ENCODE measurements at regions not wholly inside any gene's neighbourhood (a gene's known extent, or its start where the extent isn't known, plus 50 kb on each side); places are given as distances from the start of the nearest gene placed in this dataset.
"Not testable (repeated sequence)": the region's sequence is repeated elsewhere in the genome, so short reads cannot be mapped to it uniquely, and the experiment has no call there.

GRCh38 chr18:30446605-30447004 lies 595.9 kb downstream of the DSC3 start:
- no peak for DNase-seq (ENCODE audit: low spot score)

GRCh38 chr18:30444544-30444943 lies 598.0 kb downstream of the DSC3 start:
- no peak for DNase-seq (ENCODE audit: low spot score)

GRCh38 chr18:30440351-30440750 lies 602.2 kb downstream of the DSC3 start:
- no peak for DNase-seq (ENCODE audit: low spot score)

- no peak for DNase-seq (ENCODE audit: low spot score)
Measured at GRCh38 chr18:30439174-30439573, 603.4 kb downstream of the DSC3 start.

GRCh38 chr18:30432349-30432748 lies 610.2 kb downstream of the DSC3 start:
- no peak for DNase-seq (ENCODE audit: low spot score)

- DNase-seq (ENCODE audit: low spot score): not testable (repeated sequence)
Measured at GRCh38 chr18:30419399-30419798, 623.1 kb downstream of the DSC3 start.

- no peak for DNase-seq (ENCODE audit: low spot score)
Measured at GRCh38 chr18:30415903-30416302, 626.6 kb downstream of the DSC3 start.

- no peak for DNase-seq (ENCODE audit: low spot score)
Measured at GRCh38 chr18:30409120-30409519, 633.4 kb downstream of the DSC3 start.

GRCh38 chr18:30406728-30407127 lies 635.8 kb downstream of the DSC3 start:
- no peak for DNase-seq (ENCODE audit: low spot score)

GRCh38 chr18:30405038-30405437 lies 637.5 kb downstream of the DSC3 start:
- no peak for DNase-seq (ENCODE audit: low spot score)

GRCh38 chr18:30404422-30404821 lies 638.1 kb downstream of the DSC3 start:
- no peak for DNase-seq (ENCODE audit: low spot score)

- DNase-seq (ENCODE audit: low spot score): no peak
Measured at GRCh38 chr18:30403278-30403677, 639.3 kb downstream of the DSC3 start.

- no peak for DNase-seq (ENCODE audit: low spot score)
Measured at GRCh38 chr18:30387401-30387800, 655.1 kb downstream of the DSC3 start.

GRCh38 chr18:30386624-30387023 lies 655.9 kb downstream of the DSC3 start:
- no peak for DNase-seq (ENCODE audit: low spot score)

- no peak for DNase-seq (ENCODE audit: low spot score)
Measured at GRCh38 chr18:30385684-30386083, 656.9 kb downstream of the DSC3 start.

GRCh38 chr18:30381826-30382225 lies 660.7 kb downstream of the DSC3 start:
- no peak for DNase-seq (ENCODE audit: low spot score)

- DNase-seq (ENCODE audit: low spot score): no peak
Measured at GRCh38 chr18:30378097-30378496, 664.4 kb downstream of the DSC3 start.

GRCh38 chr18:30376515-30376914 lies 666.0 kb downstream of the DSC3 start:
- DNase-seq (ENCODE audit: low spot score): no peak

- DNase-seq (ENCODE audit: low spot score): no peak
Measured at GRCh38 chr18:30361864-30362540, 680.5 kb downstream of the DSC3 start.

- no peak for DNase-seq (ENCODE audit: low spot score)
Measured at GRCh38 chr18:30359521-30359920, 683.0 kb downstream of the DSC3 start.

- DNase-seq (ENCODE audit: low spot score): no peak
Measured at GRCh38 chr18:30358555-30358954, 684.0 kb downstream of the DSC3 start.

GRCh38 chr18:30352551-30353168 lies 689.9 kb downstream of the DSC3 start:
- DNase-seq (ENCODE audit: low spot score): no peak

GRCh38 chr18:30350263-30350662 lies 692.3 kb downstream of the DSC3 start:
- no peak for DNase-seq (ENCODE audit: low spot score)

GRCh38 chr18:30343090-30343489 lies 699.5 kb downstream of the DSC3 start:
- DNase-seq (ENCODE audit: low spot score): no peak
